Neural progenitor cell (in vitro differentiated cells): ENCODE measurements at regions not wholly inside any gene's neighbourhood (a gene's known extent, or its start where the extent isn't known, plus 50 kb on each side); places are given as distances from the start of the nearest gene placed in this dataset.
"Not testable (repeated sequence)": the region's sequence is repeated elsewhere in the genome, so short reads cannot be mapped to it uniquely, and the experiment has no call there.

Experiments used
- EZH2 ChIP-seq: fragments of 200-600 bp; sonication (generic); IDR thresholded peaks from 2 replicates; pipeline ENCODE4 v1.6.1; 2017; ENCODE audit warnings: antibody characterized with exemption, mild to moderate bottlenecking, moderate library complexity
- EZH2phosphoT487 ChIP-seq: fragments of 200-600 bp; sonication (generic); IDR thresholded peaks from 2 replicates; pipeline ENCODE4 v1.6.1; 2017; ENCODE audit warnings: antibody characterized with exemption
- TF ChIP-seq, protein P1 (sequence below): fragments of 200-600 bp; sonication (generic); IDR thresholded peaks from 2 replicates; pipeline ENCODE4 v1.5.1; 2017; ENCODE audit warnings: antibody characterized with exemption, mild to moderate bottlenecking

DNA sequence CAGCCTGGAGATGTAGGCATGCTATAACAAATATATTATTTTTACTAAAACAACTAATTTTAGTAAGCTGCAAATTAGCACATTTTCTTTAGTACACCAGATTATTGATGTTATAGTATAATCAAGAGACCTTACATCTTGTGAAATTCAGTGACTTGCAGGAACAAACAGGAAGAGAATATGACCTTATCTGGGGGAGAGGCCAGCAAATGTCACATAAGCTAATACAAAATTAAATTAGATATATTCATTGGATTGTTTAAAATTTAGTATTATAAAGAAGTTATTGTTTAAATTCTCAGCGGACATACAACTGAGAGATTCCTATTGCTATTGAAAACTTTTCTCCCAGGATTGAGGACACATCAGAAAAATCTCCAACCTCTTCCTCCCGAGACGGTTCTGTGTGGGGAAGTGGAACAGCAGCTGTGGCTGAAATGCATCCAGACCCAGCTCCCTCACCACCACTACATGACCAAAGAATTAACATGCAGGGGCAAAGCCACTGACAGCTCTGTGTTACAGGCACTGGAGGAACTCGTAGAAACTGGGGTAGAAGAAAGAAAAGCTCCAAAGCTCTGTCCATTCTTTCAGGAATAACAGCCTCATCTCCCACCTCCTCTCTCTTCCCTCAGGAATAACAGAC is 744.2 kb downstream of the TMEM121 start:
- TF ChIP-seq, protein P1, sequence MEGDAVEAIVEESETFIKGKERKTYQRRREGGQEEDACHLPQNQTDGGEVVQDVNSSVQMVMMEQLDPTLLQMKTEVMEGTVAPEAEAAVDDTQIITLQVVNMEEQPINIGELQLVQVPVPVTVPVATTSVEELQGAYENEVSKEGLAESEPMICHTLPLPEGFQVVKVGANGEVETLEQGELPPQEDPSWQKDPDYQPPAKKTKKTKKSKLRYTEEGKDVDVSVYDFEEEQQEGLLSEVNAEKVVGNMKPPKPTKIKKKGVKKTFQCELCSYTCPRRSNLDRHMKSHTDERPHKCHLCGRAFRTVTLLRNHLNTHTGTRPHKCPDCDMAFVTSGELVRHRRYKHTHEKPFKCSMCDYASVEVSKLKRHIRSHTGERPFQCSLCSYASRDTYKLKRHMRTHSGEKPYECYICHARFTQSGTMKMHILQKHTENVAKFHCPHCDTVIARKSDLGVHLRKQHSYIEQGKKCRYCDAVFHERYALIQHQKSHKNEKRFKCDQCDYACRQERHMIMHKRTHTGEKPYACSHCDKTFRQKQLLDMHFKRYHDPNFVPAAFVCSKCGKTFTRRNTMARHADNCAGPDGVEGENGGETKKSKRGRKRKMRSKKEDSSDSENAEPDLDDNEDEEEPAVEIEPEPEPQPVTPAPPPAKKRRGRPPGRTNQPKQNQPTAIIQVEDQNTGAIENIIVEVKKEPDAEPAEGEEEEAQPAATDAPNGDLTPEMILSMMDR, result not testable (repeated sequence)
- not testable (repeated sequence) for TF ChIP-seq EZH2phosphoT487, EZH2
